KMS-11 (cell line): ENCODE measurements at regions not wholly inside any gene's neighbourhood (a gene's known extent, or its start where the extent isn't known, plus 50 kb on each side); places are given as distances from the start of the nearest gene placed in this dataset.

Experiments used
- H2AFZ ChIP-seq: fragments of 200-600 bp; sonication (generic); 2 replicates; pipeline ENCODE4 v1.6.1; 2016; ENCODE audit warnings: antibody characterized with exemption, mixed run types, low read depth
- H3K27ac ChIP-seq: fragments of 200-600 bp; sonication (generic); 2 replicates; pipeline ENCODE4 v1.6.1; 2016; ENCODE audit warnings: mild to moderate bottlenecking, mixed run types
- H3K27me3 ChIP-seq: fragments of 200-600 bp; sonication (generic); 2 replicates; pipeline ENCODE4 v1.6.1; 2017; ENCODE audit warnings: mild to moderate bottlenecking, low read depth, mixed run types, moderate library complexity; ENCODE audit not compliant: insufficient read depth
- H3K36me3 ChIP-seq: fragments of 200-600 bp; sonication (generic); 2 replicates; pipeline ENCODE4 v1.6.1; 2017; ENCODE audit warnings: mild to moderate bottlenecking, mixed run types; ENCODE audit not compliant: insufficient read depth
- H3K4me1 ChIP-seq: fragments of 200-600 bp; sonication (generic); 2 replicates; pipeline ENCODE4 v1.6.1; 2016; ENCODE audit warnings: mild to moderate bottlenecking, low read depth, mixed run types; ENCODE audit not compliant: poor library complexity, severe bottlenecking
- H3K4me2 ChIP-seq: fragments of 200-600 bp; sonication (generic); 2 replicates; pipeline ENCODE4 v1.7.0; 2016; ENCODE audit warnings: mild to moderate bottlenecking, mixed run types
- H3K4me3 ChIP-seq: fragments of 200-600 bp; sonication (generic); IDR thresholded peaks from 2 replicates; pipeline ENCODE4 v1.6.1; 2017; ENCODE audit warnings: low read depth, low read length, mixed read lengths; ENCODE audit not compliant: insufficient read depth
- H3K79me2 ChIP-seq: fragments of 200-600 bp; sonication (generic); 2 replicates; pipeline ENCODE4 v1.6.1; 2016; ENCODE audit warnings: low read depth, mixed run types; ENCODE audit not compliant: insufficient read depth
- H3K9ac ChIP-seq: fragments of 200-600 bp; sonication (generic); 2 replicates; pipeline ENCODE4 v1.6.1; 2016; ENCODE audit warnings: mild to moderate bottlenecking, mixed run types
- H4K20me1 ChIP-seq: fragments of 200-600 bp; sonication (generic); 2 replicates; pipeline ENCODE4 v1.6.1; 2016; ENCODE audit warnings: mild to moderate bottlenecking, mixed run types; ENCODE audit not compliant: insufficient read depth
- TF ChIP-seq, protein P1 (sequence below): fragments of 200-600 bp; sonication (generic); conservative IDR thresholded peaks from 2 replicates; pipeline ENCODE4 v1.6.1; 2017; ENCODE audit warnings: low read depth, mild to moderate bottlenecking, antibody characterized with exemption, low read length, moderate library complexity, mixed read lengths

DNA sequence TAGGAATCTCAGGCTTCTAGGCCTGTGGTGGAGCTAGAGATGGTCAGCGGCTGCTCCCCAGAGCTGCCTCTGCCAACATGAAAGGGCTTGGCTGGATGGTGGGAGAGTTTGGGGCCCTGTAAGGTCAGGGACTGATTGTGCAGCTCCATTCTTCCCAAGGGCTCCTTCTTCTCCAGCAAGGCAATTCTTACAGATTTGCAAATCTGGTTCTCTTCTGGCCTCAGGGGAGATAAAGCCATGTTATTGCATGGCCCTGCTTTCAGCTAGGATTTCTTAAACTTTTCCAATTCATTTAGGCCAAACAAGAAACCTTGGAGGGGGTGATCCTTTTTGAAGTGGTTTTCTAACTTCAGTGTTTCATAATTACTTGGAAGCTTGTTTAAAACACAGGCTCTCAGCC lies 213.4 kb downstream of the PRDM2 start:
- Histone ChIP-seq H3K4me3 (no peak overlapping the region), H4K20me1 (no peaks in the 10 kb centered on the region), H3K79me2 (no peaks in the 10 kb centered on the region), H3K4me1 (no peaks in the 10 kb centered on the region), H3K27ac (no peak overlapping the region), H3K9ac (no peak overlapping the region), H3K27me3 (no peaks in the 10 kb centered on the region), H2AFZ (no peak overlapping the region), H3K36me3 (no peaks in the 10 kb centered on the region), H3K4me2 (no peak overlapping the region)
- TF ChIP-seq, protein P1, sequence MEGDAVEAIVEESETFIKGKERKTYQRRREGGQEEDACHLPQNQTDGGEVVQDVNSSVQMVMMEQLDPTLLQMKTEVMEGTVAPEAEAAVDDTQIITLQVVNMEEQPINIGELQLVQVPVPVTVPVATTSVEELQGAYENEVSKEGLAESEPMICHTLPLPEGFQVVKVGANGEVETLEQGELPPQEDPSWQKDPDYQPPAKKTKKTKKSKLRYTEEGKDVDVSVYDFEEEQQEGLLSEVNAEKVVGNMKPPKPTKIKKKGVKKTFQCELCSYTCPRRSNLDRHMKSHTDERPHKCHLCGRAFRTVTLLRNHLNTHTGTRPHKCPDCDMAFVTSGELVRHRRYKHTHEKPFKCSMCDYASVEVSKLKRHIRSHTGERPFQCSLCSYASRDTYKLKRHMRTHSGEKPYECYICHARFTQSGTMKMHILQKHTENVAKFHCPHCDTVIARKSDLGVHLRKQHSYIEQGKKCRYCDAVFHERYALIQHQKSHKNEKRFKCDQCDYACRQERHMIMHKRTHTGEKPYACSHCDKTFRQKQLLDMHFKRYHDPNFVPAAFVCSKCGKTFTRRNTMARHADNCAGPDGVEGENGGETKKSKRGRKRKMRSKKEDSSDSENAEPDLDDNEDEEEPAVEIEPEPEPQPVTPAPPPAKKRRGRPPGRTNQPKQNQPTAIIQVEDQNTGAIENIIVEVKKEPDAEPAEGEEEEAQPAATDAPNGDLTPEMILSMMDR: no peak

DNA sequence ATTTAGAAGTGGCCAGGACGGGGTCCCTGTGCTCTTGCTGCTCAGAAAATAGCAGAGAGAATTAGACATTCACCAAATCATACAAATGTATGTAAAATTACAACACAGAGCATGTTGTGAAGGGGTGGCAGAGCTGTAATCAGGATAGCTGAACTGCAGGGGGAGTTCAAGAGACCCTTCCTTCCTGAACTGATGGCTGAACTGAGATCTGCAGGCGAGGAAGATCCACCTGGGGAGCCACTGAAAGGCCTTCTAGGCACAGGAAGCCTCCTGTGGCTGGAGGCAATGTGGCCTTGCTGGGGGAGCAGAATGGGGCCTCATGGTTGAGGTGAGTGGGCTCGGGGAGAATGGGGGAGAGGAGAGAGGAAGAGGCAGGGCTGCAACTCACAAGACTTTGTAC lies 216.5 kb downstream of the PRDM2 start:
- H3K4me3 ChIP-seq: no peak overlapping the region
- H3K27me3 ChIP-seq: no peaks in the 10 kb centered on the region
- no peak overlapping the region for H3K9ac ChIP-seq
- no peak overlapping the region for H3K27ac ChIP-seq
- H3K4me1 ChIP-seq: no peaks in the 10 kb centered on the region
- H3K79me2 ChIP-seq: no peaks in the 10 kb centered on the region
- H4K20me1 ChIP-seq: no peaks in the 10 kb centered on the region
- no peaks in the 10 kb centered on the region for H3K36me3 ChIP-seq
- no peak overlapping the region for H2AFZ ChIP-seq
- TF ChIP-seq, protein P1: no peak
- H3K4me2 ChIP-seq: no peak overlapping the region

DNA sequence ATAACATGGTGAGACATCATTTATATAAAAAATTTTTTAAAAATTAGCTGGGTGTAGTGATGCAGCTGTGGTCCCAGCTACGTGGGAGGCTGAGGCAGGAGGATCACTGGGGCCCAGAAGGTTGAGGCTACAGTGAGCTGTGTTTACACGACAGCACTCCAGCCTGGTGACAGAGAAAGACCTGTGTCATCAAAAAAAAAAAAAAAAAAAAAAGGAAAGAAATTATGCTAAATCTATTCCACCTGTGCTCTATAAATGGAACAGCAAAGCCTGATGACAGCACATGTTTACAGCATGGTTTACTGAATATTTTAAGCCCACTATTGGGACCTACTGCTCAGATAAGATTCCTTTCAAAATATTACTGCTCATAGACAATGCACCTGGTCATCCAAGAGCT lies 217.6 kb downstream of the PRDM2 start:
- Histone ChIP-seq H3K79me2 (no peaks in the 10 kb centered on the region), H3K27me3 (no peaks in the 10 kb centered on the region), H2AFZ (no peak overlapping the region), H4K20me1 (no peaks in the 10 kb centered on the region), H3K4me1 (no peaks in the 10 kb centered on the region), H3K4me3 (no peak overlapping the region), H3K9ac (no peak overlapping the region), H3K36me3 (no peaks in the 10 kb centered on the region), H3K27ac (no peak overlapping the region), H3K4me2 (no peak overlapping the region)
- TF ChIP-seq, protein P1: no peak

- no peaks in the 10 kb centered on the region for H4K20me1 ChIP-seq
- no peak overlapping the region for H2AFZ ChIP-seq
- no peak overlapping the region for H3K27ac ChIP-seq
- H3K9ac ChIP-seq: no peak overlapping the region
- H3K27me3 ChIP-seq: no peaks in the 10 kb centered on the region
- no peaks in the 10 kb centered on the region for H3K79me2 ChIP-seq
- no peak overlapping the region for H3K4me2 ChIP-seq
- H3K4me1 ChIP-seq: no peaks in the 10 kb centered on the region
- TF ChIP-seq, protein P1: no peak
- no peak overlapping the region for H3K4me3 ChIP-seq
- no peaks in the 10 kb centered on the region for H3K36me3 ChIP-seq
Observed at GRCh38 chr1:13918862-13919261, 218.9 kb downstream of the PRDM2 start.

DNA sequence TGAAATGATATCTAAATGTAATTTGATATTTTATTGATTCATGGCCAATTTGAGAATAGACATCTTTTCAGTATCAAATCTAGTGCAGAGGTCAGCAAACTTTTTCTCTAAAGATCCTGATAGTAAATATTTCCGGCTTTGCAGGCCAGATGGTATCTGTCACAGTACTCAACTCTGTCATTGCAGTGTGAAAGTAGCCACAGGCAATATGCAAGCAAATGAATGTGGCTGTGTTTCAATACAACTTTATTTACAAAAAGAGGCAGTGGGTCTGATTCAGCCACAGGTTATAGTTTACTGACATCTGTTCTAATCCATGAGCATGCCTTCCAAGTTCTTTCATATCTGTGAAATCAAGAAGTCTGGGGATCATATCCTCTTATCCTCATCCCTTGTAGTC lies 221.2 kb downstream of the PRDM2 start:
- H3K79me2 ChIP-seq: no peaks in the 10 kb centered on the region

More for the DNA sequence above, 221.2 kb downstream of the PRDM2 start:
- no peak overlapping the region for H3K4me2 ChIP-seq
- no peaks in the 10 kb centered on the region for H3K27me3 ChIP-seq
- no peaks in the 10 kb centered on the region for H3K36me3 ChIP-seq
- no peaks in the 10 kb centered on the region for H4K20me1 ChIP-seq
- no peak overlapping the region for H3K27ac ChIP-seq
- no peak overlapping the region for H3K9ac ChIP-seq
- TF ChIP-seq, protein P1: no peak
- H3K4me3 ChIP-seq: no peak overlapping the region
- H3K4me1 ChIP-seq: no peaks in the 10 kb centered on the region
- H2AFZ ChIP-seq: no peak overlapping the region
